GM12875 (cell line): ENCODE measurements at regions not wholly inside any gene's neighbourhood (a gene's known extent, or its start where the extent isn't known, plus 50 kb on each side); places are given as distances from the start of the nearest gene placed in this dataset.
"Not testable (repeated sequence)": the region's sequence is repeated elsewhere in the genome, so short reads cannot be mapped to it uniquely, and the experiment has no call there.

Experiments
- H3K4me3 ChIP-seq: one replicate; pipeline ENCODE4 v1.5.1; 2011; ENCODE audit warnings: low read depth, low read length, control low read depth
- CTCF ChIP-seq: IDR thresholded peaks from 2 replicates; pipeline ENCODE4 v1.5.1; 2011; ENCODE audit warnings: low read depth, mild to moderate bottlenecking, control low read depth, inconsistent platforms, low read length, moderate library complexity, borderline replicate concordance; ENCODE audit not compliant: insufficient read depth

GRCh38 chrX:27336466-27337091 lies 126.6 kb downstream of the PPP4R3C start:
- no peak overlapping the region for H3K4me3 ChIP-seq

GRCh38 chrX:27321632-27322031 lies 141.5 kb downstream of the PPP4R3C start:
- TF ChIP-seq CTCF, result no peak
- no peak overlapping the region for H3K4me3 ChIP-seq

More at GRCh38 chrX:27336466-27337091, 126.6 kb downstream of the PPP4R3C start:
- TF ChIP-seq CTCF, result peak; percentile 85

- no peak for TF ChIP-seq CTCF
These were observed 153.7 kb downstream of the PPP4R3C start for GRCh38 chrX:27309406-27309805.

GRCh38 chrX:27307546-27307945 lies 155.6 kb downstream of the PPP4R3C start:
- no peak for TF ChIP-seq CTCF
- no peak overlapping the region for H3K4me3 ChIP-seq

More at GRCh38 chrX:27309406-27309805, 153.7 kb downstream of the PPP4R3C start:
- no peak overlapping the region for H3K4me3 ChIP-seq

- not testable (repeated sequence) for H3K4me3 ChIP-seq
These were observed 170.6 kb downstream of the PPP4R3C start for GRCh38 chrX:27292552-27292951.

- no peak for TF ChIP-seq CTCF
- H3K4me3 ChIP-seq, result no peak overlapping the region
These were observed 186.4 kb downstream of the PPP4R3C start for GRCh38 chrX:27276751-27277150.

- TF ChIP-seq CTCF, result no peak
- no peak overlapping the region for H3K4me3 ChIP-seq
These were observed 208.5 kb downstream of the PPP4R3C start for GRCh38 chrX:27254656-27255055.

GRCh38 chrX:27251369-27251768 lies 211.8 kb downstream of the PPP4R3C start:
- no peak for TF ChIP-seq CTCF
- H3K4me3 ChIP-seq, result no peak overlapping the region
